ENCODE measurements at regions not wholly inside any gene's neighbourhood (a gene's known extent, or its start where the extent isn't known, plus 50 kb on each side); places are given as distances from the start of the nearest gene placed in this dataset.
"Not testable (repeated sequence)": the region's sequence is repeated elsewhere in the genome, so short reads cannot be mapped to it uniquely, and the experiment has no call there.

DNA sequence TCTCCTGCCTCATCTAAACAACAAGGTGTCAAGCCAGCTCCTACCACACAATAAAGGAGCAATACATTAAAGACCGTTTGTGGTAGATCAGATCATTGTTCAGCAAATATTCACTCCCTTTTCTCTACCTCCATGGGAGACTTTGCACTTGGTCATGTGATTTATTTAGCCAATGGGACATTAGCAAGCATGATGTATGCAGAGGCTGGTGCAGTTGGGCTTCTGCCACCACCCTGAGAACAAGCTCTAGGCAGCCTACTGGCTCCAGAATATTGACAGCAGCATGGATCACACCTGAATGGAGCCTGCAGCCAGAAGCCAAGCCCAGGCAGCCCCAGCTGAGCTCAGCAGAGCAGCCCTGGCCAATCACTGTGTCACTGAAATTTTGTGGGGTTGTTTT is 99.4 kb upstream of the UBE2E2 start:
- no peak for DNase-seq (ENCODE audit: low spot score)

- no peak for DNase-seq (ENCODE audit: low spot score)
Measured at GRCh38 chr3:23105048-23105447, 98.1 kb upstream of the UBE2E2 start.

- DNase-seq (ENCODE audit: low spot score): no peak
Measured at GRCh38 chr3:23106666-23107065, 96.5 kb upstream of the UBE2E2 start.

DNA sequence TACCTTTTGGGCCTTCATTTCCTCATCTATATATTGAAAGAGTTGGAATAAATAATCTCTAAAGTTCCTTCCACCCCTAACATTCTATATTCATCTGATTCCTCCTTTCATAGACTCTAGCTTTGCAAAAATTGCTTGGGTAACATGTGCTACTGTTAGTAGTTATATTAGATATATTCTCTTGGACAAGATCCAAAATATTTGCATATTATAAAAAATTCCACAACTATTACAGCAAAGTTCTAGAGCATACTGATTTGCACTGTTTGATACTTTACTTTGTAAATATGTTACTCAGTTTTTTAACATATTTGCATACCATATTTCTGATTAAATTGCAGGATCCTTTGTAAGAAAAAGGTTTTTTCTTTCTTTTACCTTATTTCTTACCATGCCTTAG is 95.9 kb upstream of the UBE2E2 start:
- no peak for DNase-seq (ENCODE audit: low spot score)

DNA sequence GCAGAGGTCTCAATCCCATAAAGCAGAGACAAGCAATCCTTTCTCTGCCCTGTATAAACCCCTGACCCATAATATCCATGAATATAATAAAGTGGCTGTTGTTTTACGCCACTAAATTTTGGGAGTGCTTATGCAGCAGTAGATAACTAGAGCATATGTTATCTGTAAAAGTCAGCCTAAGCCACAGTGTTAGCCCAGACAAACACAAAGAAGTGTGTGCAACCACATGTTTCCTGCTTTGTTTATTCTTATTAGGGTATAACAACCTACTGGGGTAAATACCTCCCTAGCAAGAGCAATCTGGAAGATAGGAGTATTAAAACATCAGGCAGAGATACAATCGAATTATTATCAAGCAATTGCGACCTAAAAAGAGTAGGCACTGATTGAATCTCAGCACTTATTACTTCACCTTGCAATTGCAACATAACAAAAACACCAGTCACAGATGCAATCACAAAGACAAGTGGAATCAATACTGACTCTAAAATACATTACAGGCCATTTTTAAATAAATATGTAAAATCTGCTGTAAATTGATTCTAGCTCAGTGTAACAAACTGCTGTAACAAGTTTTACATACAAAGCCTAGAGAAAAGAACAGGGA is 94.6 kb upstream of the UBE2E2 start:
- DNase-seq (ENCODE audit: low spot score): no peak

GRCh38 chr3:23111286-23111685 is 91.8 kb upstream of the UBE2E2 start:
- no peak for DNase-seq (ENCODE audit: low spot score)

GRCh38 chr3:23111797-23112196 is 91.3 kb upstream of the UBE2E2 start:
- no peak for DNase-seq (ENCODE audit: low spot score)

GRCh38 chr3:23112491-23112890 is 90.6 kb upstream of the UBE2E2 start:
- no peak for DNase-seq (ENCODE audit: low spot score)

DNA sequence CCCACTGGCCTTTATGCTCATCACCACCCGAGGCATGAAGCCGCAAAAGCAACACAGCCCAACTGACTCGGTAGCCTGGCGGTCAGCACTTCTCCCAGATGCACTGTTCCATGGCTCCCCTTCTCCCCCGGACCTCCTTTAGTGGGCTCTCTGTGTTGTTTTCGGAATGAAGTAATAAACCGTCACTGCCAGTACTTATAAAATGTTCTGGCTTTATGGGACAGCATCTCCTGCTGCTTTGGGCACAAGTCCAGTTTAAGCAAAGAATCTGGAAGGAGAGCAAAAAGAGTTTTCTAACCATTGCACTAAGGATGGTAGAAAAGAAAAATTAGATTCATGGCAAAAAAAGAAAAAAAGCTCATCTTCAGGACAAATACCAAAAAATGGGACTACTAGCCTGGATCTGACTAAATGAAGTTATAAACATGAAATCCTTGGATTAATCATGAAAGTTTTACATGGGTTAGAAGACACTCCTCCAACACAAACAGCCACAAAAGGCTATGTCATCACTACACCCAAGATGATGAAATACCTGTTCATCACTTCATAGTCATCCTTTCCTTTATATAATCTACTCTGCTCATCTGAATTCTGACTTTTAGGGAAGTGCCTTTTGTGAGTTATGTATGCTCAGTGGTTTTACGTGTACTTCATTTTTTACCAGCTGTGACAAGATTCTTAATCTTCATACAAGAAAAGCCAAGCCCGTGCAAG is 89.5 kb upstream of the UBE2E2 start:
- DNase-seq (ENCODE audit: low spot score): peak; percentile 35

DNA sequence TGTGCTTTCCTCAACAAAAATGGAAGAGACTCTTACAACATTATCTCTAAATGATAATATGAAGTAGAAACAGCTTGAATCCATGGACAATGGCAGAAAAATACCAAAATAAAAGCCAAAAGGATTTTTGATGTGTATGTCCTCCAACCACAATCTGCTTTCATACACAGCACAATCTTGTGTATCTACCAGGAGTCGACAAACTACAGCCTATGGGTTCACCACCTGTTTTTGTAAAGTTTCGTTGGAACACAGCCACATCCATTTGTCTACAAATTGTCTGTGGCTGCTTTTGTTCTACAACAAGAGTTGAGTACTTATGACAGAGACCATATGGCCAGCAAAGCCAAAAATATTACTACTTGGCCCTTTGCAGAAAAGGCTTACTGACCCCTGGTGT is 88.7 kb upstream of the UBE2E2 start:
- no peak for DNase-seq (ENCODE audit: low spot score)

GRCh38 chr3:23115171-23115877 is 87.8 kb upstream of the UBE2E2 start:
- DNase-seq (ENCODE audit: low spot score): no peak

- no peak for DNase-seq (ENCODE audit: low spot score)
Measured at GRCh38 chr3:23116081-23116837, 86.9 kb upstream of the UBE2E2 start.

DNA sequence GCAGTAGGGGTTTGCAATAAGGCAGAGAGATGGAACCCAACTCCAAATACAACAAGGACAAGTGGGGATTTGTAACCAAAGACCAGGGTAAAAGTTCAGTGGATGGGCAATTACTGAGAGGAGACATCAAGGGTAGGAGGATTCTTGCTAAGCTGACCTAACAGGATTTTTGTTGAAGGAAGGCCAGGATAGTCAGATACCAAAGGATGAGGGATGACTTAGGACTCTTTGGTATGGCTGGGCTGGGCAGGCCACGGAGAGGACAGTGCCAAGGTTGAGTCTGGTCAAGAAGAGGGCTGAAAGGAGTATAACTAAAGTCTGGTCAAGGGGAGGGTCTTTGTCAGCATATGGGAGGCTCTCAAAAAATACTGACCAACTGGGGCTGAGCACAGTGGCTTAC is 85.3 kb upstream of the UBE2E2 start:
- DNase-seq (ENCODE audit: low spot score): no peak

- DNase-seq (ENCODE audit: low spot score): no peak
Measured at GRCh38 chr3:23127196-23127595, 75.9 kb upstream of the UBE2E2 start.

- no peak for DNase-seq (ENCODE audit: low spot score)
Measured at GRCh38 chr3:23128655-23129054, 74.5 kb upstream of the UBE2E2 start.

GRCh38 chr3:23129117-23129516 is 74.0 kb upstream of the UBE2E2 start:
- no peak for DNase-seq (ENCODE audit: low spot score)

GRCh38 chr3:23129817-23130216 is 73.3 kb upstream of the UBE2E2 start:
- DNase-seq (ENCODE audit: low spot score): peak; percentile 37

DNA sequence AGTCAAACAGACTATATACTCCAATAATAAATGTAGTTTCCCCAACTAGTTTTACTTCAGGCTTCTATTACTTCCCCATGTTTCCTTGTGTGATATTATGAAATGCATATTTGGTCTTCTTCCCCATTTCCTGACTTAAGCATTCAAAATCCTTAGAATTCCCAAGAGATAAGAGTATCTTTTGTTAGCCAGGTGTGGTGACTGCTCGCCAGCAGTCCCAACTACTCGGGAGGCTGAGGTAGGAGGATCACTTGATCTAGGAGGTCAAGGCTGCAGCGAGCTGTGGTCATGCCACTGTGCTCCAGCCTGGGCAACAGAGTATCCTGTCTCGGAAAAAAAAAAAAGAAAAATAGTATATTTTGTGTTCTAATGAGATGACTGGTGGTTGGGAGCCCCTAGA is 72.7 kb upstream of the UBE2E2 start:
- no peak for DNase-seq (ENCODE audit: low spot score)

GRCh38 chr3:23135026-23135785 is 67.9 kb upstream of the UBE2E2 start:
- no peak for DNase-seq (ENCODE audit: low spot score)

GRCh38 chr3:23136054-23136453 is 67.1 kb upstream of the UBE2E2 start:
- DNase-seq (ENCODE audit: low spot score): peak; percentile 48

GRCh38 chr3:23144051-23144450 is 59.1 kb upstream of the UBE2E2 start:
- DNase-seq (ENCODE audit: low spot score): not testable (repeated sequence)

DNA sequence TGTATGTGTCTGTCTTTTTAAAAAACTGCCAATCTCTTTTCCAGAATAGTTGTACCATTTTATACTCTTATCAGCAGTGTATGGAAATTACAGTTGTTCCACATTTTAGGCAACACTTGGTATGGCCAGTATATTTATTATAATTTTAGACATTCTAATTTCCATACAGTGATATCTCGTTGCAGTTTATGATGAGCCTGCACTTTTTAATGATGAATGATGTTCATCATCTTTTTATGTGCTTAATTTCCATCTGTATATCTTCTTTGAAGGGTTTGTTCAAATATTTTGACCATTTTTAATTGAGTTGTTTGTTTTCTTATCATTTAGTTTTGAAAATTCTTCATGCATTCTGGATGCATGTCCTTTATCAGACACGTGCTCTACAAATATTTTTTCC is 57.0 kb upstream of the UBE2E2 start:
- DNase-seq (ENCODE audit: low spot score): no peak

Data from kidney tubule cell (primary cell).